Motor neuron (in vitro differentiated cells): ENCODE measurements at regions not wholly inside any gene's neighbourhood (a gene's known extent, or its start where the extent isn't known, plus 50 kb on each side); places are given as distances from the start of the nearest gene placed in this dataset.
"Not testable (repeated sequence)": the region's sequence is repeated elsewhere in the genome, so short reads cannot be mapped to it uniquely, and the experiment has no call there.

ENCODE experiments used
- ATAC-seq, 8 experiments: fragments of 200-7000 bp; cut with Tn5 transposase; replicated peaks in 6 of 8; 2 replicates each; pipeline ENCODE4 v1.8.0; 2021; ENCODE audit warnings: mild to moderate bottlenecking in 8 of 8, moderate library complexity in 8 of 8
- H3K27ac ChIP-seq, 2 donors: fragments of 250-450 bp; sonication (Bioruptor Pico); 2 replicates each; pipeline ENCODE4 v1.9.0; 2021; ENCODE audit warnings: antibody characterized with exemption in 2 of 2, mild to moderate bottlenecking in 2 of 2, moderate library complexity in 1 of 2
- H3K4me1 ChIP-seq, 2 donors: fragments of 250-450 bp; sonication (Bioruptor Pico); replicated peaks in 1 of 2; 2 replicates each; pipeline ENCODE4 v1.6.1; 2021; ENCODE audit warnings: antibody characterized with exemption in 2 of 2, mild to moderate bottlenecking in 2 of 2, moderate library complexity in 1 of 2
- H3K4me3 ChIP-seq, 5 donors: fragments of 250-450 bp; sonication (Bioruptor Pico); 2 replicates each; pipeline ENCODE4 v1.9.0; 2021; ENCODE audit warnings: antibody characterized with exemption in 5 of 5, mild to moderate bottlenecking in 5 of 5, moderate library complexity in 4 of 5
- WGBS, 10 experiments: fragments of 450-650 bp; shearing (Covaris generic); methylation state at CpG; one replicate each; pipeline ENCODE4 v1.0.0; 2022; 5-methylcytosine and 5-hydroxymethylcytosine counted together
- in situ Hi-C, 9 experiments: fragments of 400-800 bp; cut with MboI; loops; one replicate each; pipeline ENCODE4 v1.15.0; 2021; ENCODE audit warnings: low sequenced_read_pairs in 9 of 9, low pct_unique_long_range_greater_than_20kb in 2 of 9; ENCODE audit not compliant: unreplicated experiment in 9 of 9

- Histone ChIP-seq H3K27ac (no peak overlapping the region), H3K4me1 (no peaks in the 10 kb centered on the region), H3K4me3 (no peak overlapping the region)
- 0 to 100% (median 67%) methylated on average over 1 of the region's 1 CpG; no CpG with 5 or more reads in 1 of the 10 experiments for WGBS, 10 experiments
- in situ Hi-C loops: no loop called here
- ATAC-seq: no peak
Measured at GRCh38 chr2:19631871-19632270, 269.9 kb downstream of the TTC32 start.

GRCh38 chr2:19630921-19631320, 270.9 kb downstream of the TTC32 start:
- peak in 2 of 8 experiments; percentile 41 to 54 for ATAC-seq
- in situ Hi-C loops: no loop called here
- H3K4me3 ChIP-seq: no peak overlapping the region
- no peaks in the 10 kb centered on the region for H3K4me1 ChIP-seq
- 60 to 100% (median 77%) methylated on average over 1 to 2 of the region's 2 CpGs; no CpG with 5 or more reads in 2 of the 10 experiments for WGBS, 10 experiments
- H3K27ac ChIP-seq: no peak overlapping the region

GRCh38 chr2:19627359-19627758, 268.9 kb upstream of the OSR1 start:
- no peak for ATAC-seq
- in situ Hi-C loops: no loop called here

GRCh38 chr2:19623488-19623887, 265.1 kb upstream of the OSR1 start:
- WGBS, 10 experiments: 0 to 100% (median 14%) methylated on average over 1 of the region's 1 CpG; no CpG with 5 or more reads in 5 of the 10 experiments
- H3K4me3 ChIP-seq: no peak overlapping the region
- no peak overlapping the region for H3K27ac ChIP-seq
- ATAC-seq: peak in 1 of 8 experiments; percentile 21
- in situ Hi-C loops: no loop called here
- no peaks in the 10 kb centered on the region for H3K4me1 ChIP-seq

More at GRCh38 chr2:19627359-19627758, 268.9 kb upstream of the OSR1 start:
- Histone ChIP-seq H3K27ac (no peak overlapping the region), H3K4me1 (no peaks in the 10 kb centered on the region), H3K4me3 (no peak overlapping the region)

- ATAC-seq: peak in 3 of 8 experiments; percentile 67 to 82 (median 80)
- Histone ChIP-seq H3K4me3 (no peak overlapping the region), H3K4me1 (no peaks in the 10 kb centered on the region), H3K27ac (no peak overlapping the region)
- in situ Hi-C loops: no loop called here
- 8 to 100% (median 84%) methylated on average over 1 of the region's 1 CpG; no CpG with 5 or more reads in 6 of the 10 experiments for WGBS, 10 experiments
Measured at GRCh38 chr2:19617257-19617848, 258.9 kb upstream of the OSR1 start.

- in situ Hi-C loops, ATAC-seq, H3K4me1 ChIP-seq, H3K4me3 ChIP-seq, H3K27ac ChIP-seq: not testable (repeated sequence)
- WGBS, 10 experiments: 71 to 100% (median 76%) methylated on average over 1 to 5 of the region's 6 CpGs; no CpG with 5 or more reads in 5 of the 10 experiments
Measured at GRCh38 chr2:19615402-19615801, 257.0 kb upstream of the OSR1 start.

- no peak for ATAC-seq
- Histone ChIP-seq H3K27ac (no peak overlapping the region), H3K4me1 (no peaks in the 10 kb centered on the region), H3K4me3 (no peak overlapping the region)
- in situ Hi-C loops: no loop called here
- 4 to 100% (median 44%) methylated on average over 1 to 2 of the region's 2 CpGs for WGBS, 10 experiments
Measured at GRCh38 chr2:19614066-19614465, 255.6 kb upstream of the OSR1 start.

- in situ Hi-C loops: no loop called here
- WGBS, 10 experiments: 17 to 100% (median 60%) methylated on average over 1 to 4 of the region's 4 CpGs; no CpG with 5 or more reads in 5 of the 10 experiments
- Histone ChIP-seq H3K27ac (no peak overlapping the region), H3K4me1 (no peaks in the 10 kb centered on the region), H3K4me3 (no peak overlapping the region)
- peak in 2 of 8 experiments; percentile 33 to 49 for ATAC-seq
Measured at GRCh38 chr2:19611491-19612332, 253.3 kb upstream of the OSR1 start.

- H3K27ac ChIP-seq: no peak overlapping the region
- H3K4me3 ChIP-seq: no peak overlapping the region
- in situ Hi-C loops: no loop called here
- no peak for ATAC-seq
- 42 to 79% (median 63%) methylated on average over 1 to 5 of the region's 6 CpGs; no CpG with 5 or more reads in 3 of the 10 experiments for WGBS, 10 experiments
- H3K4me1 ChIP-seq: no peaks in the 10 kb centered on the region
Measured at GRCh38 chr2:19609266-19609665, 250.8 kb upstream of the OSR1 start.

- Histone ChIP-seq H3K4me3 (no peak overlapping the region), H3K4me1 (no peaks in the 10 kb centered on the region), H3K27ac (no peak overlapping the region)
- peak in 3 of 8 experiments; percentile 90 to 92 (median 91) for ATAC-seq
- in situ Hi-C loops: no loop called here
- WGBS, 10 experiments: 0 to 70% (median 49%) methylated on average over 1 to 4 of the region's 4 CpGs; no CpG with 5 or more reads in 2 of the 10 experiments
Measured at GRCh38 chr2:19607931-19608771, 249.7 kb upstream of the OSR1 start.

- Histone ChIP-seq H3K4me1 (no peaks in the 10 kb centered on the region), H3K27ac (no peak overlapping the region), H3K4me3 (no peak overlapping the region)
- in situ Hi-C loops: no loop called here
- peak in 1 of 8 experiments; percentile 38 for ATAC-seq
- 9 to 86% (median 62%) methylated on average over 2 to 5 of the region's 5 CpGs; no CpG with 5 or more reads in 1 of the 10 experiments for WGBS, 10 experiments
Measured at GRCh38 chr2:19607400-19607799, 249.0 kb upstream of the OSR1 start.

GRCh38 chr2:19600982-19601381, 242.6 kb upstream of the OSR1 start:
- no peak for ATAC-seq
- Histone ChIP-seq H3K4me1 (no peaks in the 10 kb centered on the region), H3K27ac (no peak overlapping the region), H3K4me3 (no peak overlapping the region)
- in situ Hi-C loops: no loop called here
- 52 to 88% (median 67%) methylated on average over 1 to 2 of the region's 2 CpGs; no CpG with 5 or more reads in 3 of the 10 experiments for WGBS, 10 experiments

GRCh38 chr2:19600506-19600905, 242.1 kb upstream of the OSR1 start:
- no peak for ATAC-seq
- in situ Hi-C loops: no loop called here

More at GRCh38 chr2:19600506-19600905, 242.1 kb upstream of the OSR1 start:
- no peak overlapping the region for H3K4me3 ChIP-seq
- H3K4me1 ChIP-seq: no peaks in the 10 kb centered on the region
- H3K27ac ChIP-seq: no peak overlapping the region
